H9 (cell line): ENCODE measurements at regions not wholly inside any gene's neighbourhood (a gene's known extent, or its start where the extent isn't known, plus 50 kb on each side); places are given as distances from the start of the nearest gene placed in this dataset.

Source experiments
- DNase-seq: peaks from one replicate; pipeline ENCODE4 v3.0.0-alpha.2; 2017
- H2AFZ ChIP-seq: one replicate; pipeline ENCODE4 v1.6.1; 2013; ENCODE audit warnings: mild to moderate bottlenecking, low read length, control low read depth, moderate library complexity
- H2AK5ac ChIP-seq: 2 replicates; pipeline ENCODE4 v1.6.1; 2013; ENCODE audit warnings: low read length, control low read depth, mixed read lengths; ENCODE audit not compliant: insufficient read length
- H2BK120ac ChIP-seq: one replicate; pipeline ENCODE4 v1.6.1; 2013; ENCODE audit warnings: low read depth, mild to moderate bottlenecking, low read length, control low read depth, inconsistent platforms; ENCODE audit not compliant: poor library complexity, severe bottlenecking
- H2BK12ac ChIP-seq: 2 replicates; pipeline ENCODE4 v1.6.1; 2013; ENCODE audit warnings: low read length, control low read depth, mixed read lengths, low read depth; ENCODE audit not compliant: insufficient read length
- H2BK15ac ChIP-seq: 2 replicates; pipeline ENCODE4 v1.6.1; 2013; ENCODE audit warnings: low read depth, low read length, control low read depth
- H2BK20ac ChIP-seq: one replicate; pipeline ENCODE4 v1.6.1; 2013; ENCODE audit warnings: low read depth, mild to moderate bottlenecking, low read length, control low read depth, inconsistent platforms; ENCODE audit not compliant: poor library complexity, severe bottlenecking
- H2BK5ac ChIP-seq: 2 replicates; pipeline ENCODE4 v1.6.1; 2013; ENCODE audit warnings: low read length, control low read depth, mixed read lengths; ENCODE audit not compliant: insufficient read length
- H3K14ac ChIP-seq: 2 replicates; pipeline ENCODE4 v1.6.1; 2013; ENCODE audit warnings: low read length, control low read depth; ENCODE audit not compliant: insufficient read depth
- H3K18ac ChIP-seq: 2 replicates; pipeline ENCODE4 v1.6.1; 2013; ENCODE audit warnings: low read depth, mild to moderate bottlenecking, mixed read lengths, low read length, control low read depth; ENCODE audit not compliant: insufficient read length
- H3K23ac ChIP-seq: 2 replicates; pipeline ENCODE4 v1.6.1; 2013; ENCODE audit warnings: low read length, control low read depth, mixed read lengths, low read depth; ENCODE audit not compliant: insufficient read length
- H3K23me2 ChIP-seq: 2 replicates; pipeline ENCODE4 v1.6.1; 2013; ENCODE audit warnings: low read depth, mild to moderate bottlenecking, mixed read lengths, low read length, control low read depth; ENCODE audit not compliant: insufficient read length, poor library complexity, severe bottlenecking
- H3K27ac ChIP-seq: 2 replicates; pipeline ENCODE4 v1.5.1; 2013; ENCODE audit warnings: low read length, control low read depth, mixed read lengths, low read depth; ENCODE audit not compliant: insufficient read length
- H3K27me3 ChIP-seq: 2 replicates; pipeline ENCODE4 v1.6.1; 2013; ENCODE audit warnings: low read length, control low read depth, inconsistent platforms; ENCODE audit not compliant: insufficient read depth
- H3K4ac ChIP-seq: 2 replicates; pipeline ENCODE4 v1.6.1; 2013; ENCODE audit warnings: low read depth, mild to moderate bottlenecking, control low read depth, inconsistent platforms, low read length, moderate library complexity
- H3K4me1 ChIP-seq: 2 replicates; pipeline ENCODE4 v1.6.1; 2013; ENCODE audit warnings: low read length, control low read depth, inconsistent platforms; ENCODE audit not compliant: insufficient read depth
- H3K4me2 ChIP-seq: 2 replicates; pipeline ENCODE4 v1.6.1; 2013; ENCODE audit warnings: low read length, control low read depth, mixed read lengths; ENCODE audit not compliant: insufficient read length, insufficient read depth
- H3K56ac ChIP-seq: 2 replicates; pipeline ENCODE4 v1.6.1; 2013; ENCODE audit warnings: low read depth, mild to moderate bottlenecking, mixed read lengths, low read length, control low read depth; ENCODE audit not compliant: insufficient read length
- H3K79me1 ChIP-seq: 2 replicates; pipeline ENCODE4 v1.6.1; 2013; ENCODE audit warnings: low read depth, mild to moderate bottlenecking, moderate library complexity, low read length, control low read depth, inconsistent platforms; ENCODE audit not compliant: insufficient read depth, poor library complexity, severe bottlenecking
- H3K79me2 ChIP-seq: 2 replicates; pipeline ENCODE4 v1.6.1; 2013; ENCODE audit warnings: low read length, control low read depth, inconsistent platforms; ENCODE audit not compliant: insufficient read depth
- H3K9ac ChIP-seq: 2 replicates; pipeline ENCODE4 v1.6.1; 2013; ENCODE audit warnings: low read length, control low read depth, mixed read lengths; ENCODE audit not compliant: insufficient read length; ENCODE audit errors: extremely low read depth
- H3K9me3 ChIP-seq: one replicate; pipeline ENCODE4 v1.6.1; 2013; ENCODE audit warnings: low read depth, low read length, inconsistent platforms; ENCODE audit not compliant: control insufficient read depth
- H3T11ph ChIP-seq: one replicate; pipeline ENCODE4 v1.6.1; 2013; ENCODE audit warnings: mild to moderate bottlenecking, low read length, control low read depth, inconsistent platforms
- H4K20me1 ChIP-seq: one replicate; pipeline ENCODE4 v1.6.1; 2013; ENCODE audit not compliant: control insufficient read depth, insufficient read length, insufficient read depth
- H4K5ac ChIP-seq: 2 replicates; pipeline ENCODE4 v1.6.1; 2013; ENCODE audit warnings: low read depth, mild to moderate bottlenecking, mixed read lengths, low read length, control low read depth; ENCODE audit not compliant: insufficient read length
- H4K8ac ChIP-seq: replicated peaks from 2 replicates; pipeline ENCODE4 v1.6.1; 2013; ENCODE audit warnings: low read length, control low read depth, mixed read lengths, low read depth; ENCODE audit not compliant: insufficient read length
- H4K91ac ChIP-seq: 2 replicates; pipeline ENCODE4 v1.6.1; 2013; ENCODE audit warnings: low read depth, mild to moderate bottlenecking, moderate library complexity, mixed read lengths, low read length, control low read depth; ENCODE audit not compliant: insufficient read length
- H3K27ac Mint-ChIP-seq, 3 experiments: 2 replicates in 2 of 3; 3 replicates in 1 of 3; pipeline ENCODE4 v1.8.0; 2020 to 2021; ENCODE audit warnings: mixed read lengths in 3 of 3, mild to moderate bottlenecking in 1 of 3, moderate library complexity in 1 of 3
- H3K27me3 Mint-ChIP-seq: 2 replicates; pipeline ENCODE4 v1.8.0; 2021; ENCODE audit warnings: low read depth, mild to moderate bottlenecking, moderate library complexity, mixed read lengths
- H3K36me3 Mint-ChIP-seq, 3 experiments: 2 replicates in 2 of 3; 3 replicates in 1 of 3; pipeline ENCODE4 v1.8.0; 2020 to 2021; ENCODE audit warnings: low read depth in 3 of 3, mixed read lengths in 3 of 3; ENCODE audit not compliant: insufficient read depth in 1 of 3
- H3K4me1 Mint-ChIP-seq, 2 experiments: 2 replicates each; pipeline ENCODE4 v1.8.0; 2020; ENCODE audit warnings: mixed read lengths in 2 of 2
- H3K4me3 Mint-ChIP-seq, 2 experiments: 2 replicates in 1 of 2; 3 replicates in 1 of 2; pipeline ENCODE4 v1.8.0; 2020 to 2021; ENCODE audit warnings: mild to moderate bottlenecking in 2 of 2, mixed read lengths in 2 of 2, moderate library complexity in 1 of 2
- H3K9me3 Mint-ChIP-seq, 2 experiments: 2 replicates in 1 of 2; 3 replicates in 1 of 2; pipeline ENCODE4 v1.8.0; 2020; ENCODE audit warnings: mild to moderate bottlenecking in 2 of 2, mixed read lengths in 2 of 2, moderate library complexity in 1 of 2
- WGBS: extraction: QIAGEN DNeasy Blood & Tissue Kit; methylation state at CpG from one replicate; pipeline ENCODE4 v1.1.7; 2013; ENCODE audit warnings: missing lambda C conversion rate, low lambda C conversion rate, mixed read lengths; ENCODE audit not compliant: insufficient read length; ENCODE audit errors: extremely low coverage; 5-methylcytosine and 5-hydroxymethylcytosine counted together
- TF ChIP-seq, protein P1 (sequence below): fragments of 200-600 bp; sonication (generic); conservative IDR thresholded peaks from 3 replicates; pipeline ENCODE4 v1.8.0; 2021; ENCODE audit warnings: antibody characterized with exemption, mild to moderate bottlenecking

DNA sequence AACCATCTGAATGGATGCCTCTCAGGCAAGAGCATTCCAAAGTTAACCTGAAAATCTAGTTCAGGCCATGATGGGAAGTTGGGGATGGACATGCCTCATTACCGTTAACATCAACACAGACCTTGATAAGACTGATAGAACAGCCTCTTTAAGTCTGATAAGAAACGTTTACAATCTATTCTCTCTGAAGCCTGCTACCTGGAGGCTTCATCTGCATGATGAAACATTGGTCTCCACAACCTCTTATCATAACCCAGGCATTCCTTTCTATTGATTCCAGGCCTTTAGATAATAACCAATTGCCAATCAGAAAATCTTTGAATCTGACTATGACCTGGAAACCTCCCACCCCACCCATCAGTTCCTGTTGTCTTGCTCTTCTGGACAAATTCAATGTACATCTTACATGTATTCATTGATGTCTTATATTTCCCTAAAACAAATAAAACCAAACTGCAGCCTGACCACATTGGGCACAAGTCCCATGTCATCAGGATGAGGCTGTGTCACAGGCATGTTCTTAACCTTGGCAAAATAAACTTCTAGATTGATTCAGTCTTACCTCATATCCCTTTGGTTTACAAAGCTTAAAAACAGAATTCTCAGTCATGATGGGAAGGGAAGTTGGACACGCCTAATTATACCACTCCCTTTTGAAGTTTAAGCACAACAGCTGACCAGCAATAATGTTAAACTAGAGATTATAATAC is 843.8 kb upstream of the SPRY2 start:
- no peak overlapping the region for H2BK15ac ChIP-seq
- H4K91ac ChIP-seq = no peak overlapping the region
- no peaks in the 10 kb centered on the region for H3K4me1 ChIP-seq
- no peak overlapping the region for H3K23ac ChIP-seq
- no peak overlapping the region; a peak in 1 of 7 replicates for H3K27ac Mint-ChIP-seq
- no peaks in the 10 kb centered on the region for H3K79me1 ChIP-seq
- H2BK5ac ChIP-seq = no peak overlapping the region
- H3K9ac ChIP-seq = no peak overlapping the region
- H4K5ac ChIP-seq = no peak overlapping the region
- no peaks in the 10 kb centered on the region for H3K27me3 Mint-ChIP-seq
- no peak overlapping the region for H3K4me3 Mint-ChIP-seq
- no peak overlapping the region for H3K4me2 ChIP-seq
- H3K9me3 ChIP-seq = no peaks in the 10 kb centered on the region
- H2AK5ac ChIP-seq = no peak overlapping the region
- no peak overlapping the region for H3T11ph ChIP-seq
- no peaks in the 10 kb centered on the region for H3K4me1 Mint-ChIP-seq
- TF ChIP-seq, protein P1, sequence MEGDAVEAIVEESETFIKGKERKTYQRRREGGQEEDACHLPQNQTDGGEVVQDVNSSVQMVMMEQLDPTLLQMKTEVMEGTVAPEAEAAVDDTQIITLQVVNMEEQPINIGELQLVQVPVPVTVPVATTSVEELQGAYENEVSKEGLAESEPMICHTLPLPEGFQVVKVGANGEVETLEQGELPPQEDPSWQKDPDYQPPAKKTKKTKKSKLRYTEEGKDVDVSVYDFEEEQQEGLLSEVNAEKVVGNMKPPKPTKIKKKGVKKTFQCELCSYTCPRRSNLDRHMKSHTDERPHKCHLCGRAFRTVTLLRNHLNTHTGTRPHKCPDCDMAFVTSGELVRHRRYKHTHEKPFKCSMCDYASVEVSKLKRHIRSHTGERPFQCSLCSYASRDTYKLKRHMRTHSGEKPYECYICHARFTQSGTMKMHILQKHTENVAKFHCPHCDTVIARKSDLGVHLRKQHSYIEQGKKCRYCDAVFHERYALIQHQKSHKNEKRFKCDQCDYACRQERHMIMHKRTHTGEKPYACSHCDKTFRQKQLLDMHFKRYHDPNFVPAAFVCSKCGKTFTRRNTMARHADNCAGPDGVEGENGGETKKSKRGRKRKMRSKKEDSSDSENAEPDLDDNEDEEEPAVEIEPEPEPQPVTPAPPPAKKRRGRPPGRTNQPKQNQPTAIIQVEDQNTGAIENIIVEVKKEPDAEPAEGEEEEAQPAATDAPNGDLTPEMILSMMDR = no peak
- H2BK20ac ChIP-seq = no peak overlapping the region
- H3K27ac ChIP-seq = no peak overlapping the region
- H3K56ac ChIP-seq = no peak overlapping the region
- H4K20me1 ChIP-seq = no peaks in the 10 kb centered on the region
- H4K8ac ChIP-seq = no peak overlapping the region
- H3K36me3 Mint-ChIP-seq = no peaks in the 10 kb centered on the region; a peak in 1 of 7 replicates
- no peak overlapping the region for H2BK12ac ChIP-seq
- H3K27me3 ChIP-seq = no peaks in the 10 kb centered on the region
- no peak overlapping the region for H3K18ac ChIP-seq
- H3K9me3 Mint-ChIP-seq = no peaks in the 10 kb centered on the region
- H3K14ac ChIP-seq = no peak overlapping the region
- WGBS = no CpG with 5 or more reads among the region's 3 CpGs
- DNase-seq = no peak
- no peak overlapping the region for H2AFZ ChIP-seq
- H3K4ac ChIP-seq = no peak overlapping the region
- no peak overlapping the region for H2BK120ac ChIP-seq
- H3K79me2 ChIP-seq = no peaks in the 10 kb centered on the region
- no peaks in the 10 kb centered on the region for H3K23me2 ChIP-seq
